ENCODE measurements at regions not wholly inside any gene's neighbourhood (a gene's known extent, or its start where the extent isn't known, plus 50 kb on each side); places are given as distances from the start of the nearest gene placed in this dataset.
"Not testable (repeated sequence)": the region's sequence is repeated elsewhere in the genome, so short reads cannot be mapped to it uniquely, and the experiment has no call there.

DNA sequence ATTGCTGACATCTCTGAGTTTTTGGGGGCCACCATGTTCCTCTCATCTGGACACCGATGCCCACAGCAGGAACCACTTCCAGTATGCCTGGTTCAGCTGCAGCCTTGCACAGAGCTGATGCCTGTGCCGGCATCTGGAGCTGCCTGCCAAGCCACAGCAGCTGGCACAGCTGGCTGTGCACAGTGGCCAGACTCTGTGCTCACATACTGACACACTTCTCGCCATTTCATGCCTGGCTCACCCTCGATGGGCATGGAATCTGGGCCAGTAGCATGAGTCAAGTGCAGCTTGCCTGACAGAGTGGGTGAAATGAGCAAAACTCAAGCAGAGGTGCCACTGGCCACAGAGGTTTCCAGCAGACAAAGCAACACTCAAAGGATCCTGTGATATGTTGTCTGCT lies 863.4 kb downstream of the DNAH5 start:
- FAIRE-seq (no peak), DNase-seq (ENCODE audit: low spot score) (no peak)

- not testable (repeated sequence) for DNase-seq (ENCODE audit: low spot score); FAIRE-seq
Observed at GRCh38 chr5:13072936-13073335, 871.6 kb downstream of the DNAH5 start.

GRCh38 chr5:13063088-13063487 lies 881.4 kb downstream of the DNAH5 start:
- FAIRE-seq (no peak), DNase-seq (ENCODE audit: low spot score) (no peak)

GRCh38 chr5:13045897-13046551 lies 898.5 kb downstream of the DNAH5 start:
- FAIRE-seq = no peak

DNA sequence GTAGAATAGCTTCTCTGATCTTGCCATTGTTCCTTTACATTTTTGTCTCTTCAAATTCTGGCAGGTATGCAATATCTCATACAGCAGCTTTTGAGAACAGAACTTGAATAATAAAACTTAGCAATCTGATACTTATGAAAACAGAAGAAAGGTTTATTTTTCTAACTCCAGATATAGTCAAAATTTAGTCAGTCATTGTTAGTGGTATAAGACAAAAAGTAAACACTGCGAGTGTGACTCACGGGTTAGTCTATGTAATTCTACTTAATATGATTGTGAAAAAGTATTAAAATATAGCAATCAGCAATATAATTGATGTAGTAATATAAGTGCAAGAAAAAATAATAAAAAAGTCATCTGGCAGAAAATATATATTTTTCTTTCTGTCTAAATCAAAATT lies 910.4 kb downstream of the DNAH5 start:
- FAIRE-seq (no peak), DNase-seq (ENCODE audit: low spot score) (no peak)

More at GRCh38 chr5:13045897-13046551, 898.5 kb downstream of the DNAH5 start:
- DNase-seq (ENCODE audit: low spot score) = no peak

- DNase-seq (ENCODE audit: low spot score) (no peak), FAIRE-seq (no peak)
Observed at GRCh38 chr5:13029211-13029610, 915.3 kb downstream of the DNAH5 start.

DNA sequence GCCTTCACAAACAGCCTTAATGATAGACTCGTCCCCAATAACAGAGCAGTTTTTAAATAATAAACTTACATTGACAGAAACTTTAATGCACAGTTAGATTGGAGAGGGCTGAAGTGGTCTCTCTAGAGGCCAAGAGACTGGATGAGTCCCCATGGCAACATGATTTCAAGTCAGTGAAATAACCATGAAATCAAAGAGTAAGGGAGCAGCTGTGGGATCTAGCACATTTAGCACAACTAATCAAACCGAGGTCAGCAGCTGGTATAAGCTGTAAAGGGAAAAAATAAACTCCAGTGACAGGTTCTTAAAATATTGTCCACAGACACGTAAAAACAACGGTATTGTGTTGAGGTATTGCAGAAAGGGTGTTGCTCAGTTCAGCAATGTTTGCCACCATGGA lies 916.6 kb downstream of the DNAH5 start:
- FAIRE-seq (no peak), DNase-seq (ENCODE audit: low spot score) (no peak)

DNA sequence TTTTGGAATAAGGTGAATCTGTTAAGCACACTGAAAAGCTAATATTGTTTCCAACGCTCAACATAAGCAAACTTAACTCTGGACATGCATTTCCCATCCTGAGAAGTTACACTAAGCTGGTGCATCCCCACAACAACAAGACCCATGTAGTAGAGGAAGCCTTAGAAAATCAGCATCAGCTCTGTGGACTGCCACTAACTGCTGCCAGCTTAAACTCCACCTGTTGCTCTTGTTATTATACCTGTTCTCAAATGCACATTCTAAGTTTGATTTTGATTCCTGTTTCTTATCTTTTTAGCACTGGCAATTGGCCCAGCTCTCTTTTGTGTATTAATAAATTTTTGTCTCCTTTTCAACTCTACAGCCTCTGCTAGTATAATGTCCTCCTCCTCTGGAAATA lies 924.8 kb downstream of the DNAH5 start:
- DNase-seq (ENCODE audit: low spot score) (no peak), FAIRE-seq (no peak)

GRCh38 chr5:13003457-13003856 lies 941.0 kb downstream of the DNAH5 start:
- DNase-seq (ENCODE audit: low spot score) (no peak), FAIRE-seq (no peak)

GRCh38 chr5:12999667-13000066 lies 944.8 kb downstream of the DNAH5 start:
- no peak for FAIRE-seq
- DNase-seq (ENCODE audit: low spot score) = no peak

- DNase-seq (ENCODE audit: low spot score) = no peak
- FAIRE-seq = no peak
Observed at GRCh38 chr5:12985142-12985541, 959.3 kb downstream of the DNAH5 start.

GRCh38 chr5:12974856-12975255 lies 969.6 kb downstream of the DNAH5 start:
- DNase-seq (ENCODE audit: low spot score) = no peak
- FAIRE-seq = no peak

DNA sequence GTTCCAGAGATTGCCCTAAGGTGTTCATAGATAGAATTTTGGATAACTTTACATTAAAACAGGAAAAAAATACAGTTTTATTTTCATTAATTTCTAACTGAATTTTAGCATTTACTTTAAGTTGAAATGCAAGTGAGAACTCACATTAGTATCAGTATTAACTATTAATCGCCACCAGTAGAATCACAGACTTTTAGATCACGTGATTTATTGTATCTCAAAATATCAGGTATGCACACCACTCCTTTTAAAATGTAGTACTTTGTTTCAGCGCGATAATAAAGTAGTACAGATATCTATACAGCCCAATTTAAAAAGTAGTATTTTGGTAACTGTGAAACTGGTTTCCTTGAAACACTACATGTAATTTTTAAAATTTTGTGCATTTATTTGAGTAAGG lies 978.7 kb downstream of the DNAH5 start:
- FAIRE-seq (no peak), DNase-seq (ENCODE audit: low spot score) (no peak)

GRCh38 chr5:12959713-12960112 lies 984.8 kb downstream of the DNAH5 start:
- FAIRE-seq = peak; percentile 30
- no peak for DNase-seq (ENCODE audit: low spot score)

- FAIRE-seq (no peak), DNase-seq (ENCODE audit: low spot score) (no peak)
Observed at GRCh38 chr5:12952409-12952808, 992.1 kb downstream of the DNAH5 start.

DNA sequence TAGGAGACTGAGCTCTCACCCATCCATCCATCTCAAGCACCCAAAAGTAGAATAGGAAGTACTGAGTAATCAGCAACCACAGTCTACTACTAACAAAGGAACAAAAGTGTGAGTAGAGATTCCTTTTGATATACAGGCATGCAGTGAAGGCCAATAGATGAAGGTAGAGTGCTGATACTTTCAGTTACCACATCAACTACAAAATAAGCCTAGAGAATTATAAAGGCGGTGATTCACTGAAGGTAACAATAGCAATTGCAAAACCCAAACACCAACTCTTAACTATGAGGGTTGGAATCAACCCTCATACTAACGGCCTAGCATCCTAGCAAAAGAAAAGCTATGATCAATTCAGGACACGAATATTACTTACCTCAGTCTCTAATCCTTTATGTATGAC lies 992.6 kb downstream of the DNAH5 start:
- FAIRE-seq = no peak

GRCh38 chr5:12947379-12947778 lies 997.1 kb downstream of the DNAH5 start:
- no peak for FAIRE-seq
- DNase-seq (ENCODE audit: low spot score) = no peak

More for the DNA sequence above, 992.6 kb downstream of the DNAH5 start:
- no peak for DNase-seq (ENCODE audit: low spot score)

DNA sequence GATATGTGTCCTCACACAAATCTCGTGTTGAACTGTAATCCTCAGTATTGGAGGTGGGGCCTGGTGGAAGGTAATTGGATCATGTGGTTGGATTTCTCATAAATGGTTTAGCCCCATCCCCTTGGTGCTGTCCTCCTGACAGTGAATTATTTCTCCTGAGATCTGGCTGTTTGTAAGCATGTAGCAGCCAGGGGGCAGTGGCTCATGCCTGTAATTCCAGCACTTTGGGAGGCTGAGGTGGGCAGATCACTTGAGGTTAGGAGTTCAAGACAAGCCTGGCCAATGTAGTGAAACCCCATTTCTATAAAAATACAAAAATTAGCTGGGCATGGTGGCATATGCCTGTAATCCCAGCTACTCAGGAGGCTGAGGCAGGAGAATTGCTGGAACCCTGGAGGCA lies 999.0 kb downstream of the DNAH5 start:
- not testable (repeated sequence) for DNase-seq (ENCODE audit: low spot score); FAIRE-seq

DNA sequence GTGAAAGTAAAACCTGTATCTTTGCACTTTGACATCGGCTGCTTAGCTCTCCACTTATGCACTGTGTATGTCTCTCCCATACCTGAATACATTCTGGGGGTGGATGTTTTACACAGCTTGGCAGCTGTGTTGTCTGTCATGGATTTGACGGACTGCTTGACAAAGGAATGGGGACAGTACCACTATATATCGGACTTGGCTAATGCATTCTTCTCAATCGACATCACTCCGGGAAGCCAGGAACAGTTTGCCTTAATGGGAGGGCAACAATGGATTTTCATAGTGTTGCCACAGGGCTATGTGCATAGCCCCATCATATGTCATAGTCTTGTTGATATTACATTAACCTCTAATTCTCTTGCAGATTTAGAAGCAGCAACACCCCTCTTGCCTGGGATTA lies 1008.3 kb downstream of the DNAH5 start:
- peak; percentile 85 for FAIRE-seq

DNA sequence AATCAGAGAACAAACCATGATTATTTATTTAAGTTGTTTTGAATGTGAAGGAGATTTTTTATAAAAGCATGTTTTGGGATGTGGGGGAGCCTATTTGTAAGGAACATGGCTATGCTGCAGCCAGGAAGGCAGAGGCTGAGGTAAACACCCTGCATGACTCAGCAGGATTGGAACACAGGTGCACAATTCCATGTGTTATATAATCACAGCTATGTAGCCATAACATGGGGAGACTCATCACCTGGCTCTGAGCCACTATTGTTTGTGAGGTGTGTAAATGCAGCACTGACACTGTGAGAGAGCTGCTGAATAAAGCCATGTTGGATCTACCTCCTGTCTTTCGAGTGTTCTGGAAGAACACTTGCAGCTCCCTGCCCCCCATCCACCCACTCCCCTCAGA lies 1009.8 kb downstream of the DNAH5 start:
- DNase-seq (ENCODE audit: low spot score) (peak; percentile 59), FAIRE-seq (peak; percentile 90)

More for the DNA sequence above, 1008.3 kb downstream of the DNAH5 start:
- DNase-seq (ENCODE audit: low spot score) = no peak

GRCh38 chr5:12920527-12920926 lies 1016.3 kb upstream of the CTNND2 start:
- no peak for FAIRE-seq
- no peak for DNase-seq (ENCODE audit: low spot score)

DNA sequence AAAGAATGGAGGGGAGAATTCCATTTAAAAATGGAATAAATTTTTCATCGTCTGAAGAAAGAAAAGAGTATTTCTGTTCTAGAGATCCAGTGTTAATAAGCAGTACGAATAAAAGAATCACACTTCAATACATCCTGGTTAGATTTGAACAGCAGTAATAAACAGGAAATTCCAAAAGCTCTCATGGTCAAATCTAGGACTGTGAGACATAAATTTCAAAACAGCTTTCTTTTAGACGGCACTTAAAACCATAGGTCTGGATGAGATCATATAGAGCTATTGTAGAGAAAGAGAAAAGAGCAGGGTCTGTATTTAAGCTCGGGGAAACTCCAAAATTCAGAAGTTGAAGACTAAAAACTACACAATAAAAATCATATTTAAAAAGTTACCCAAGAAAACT lies 1006.9 kb upstream of the CTNND2 start:
- FAIRE-seq = no peak
- no peak for DNase-seq (ENCODE audit: low spot score)

- DNase-seq (ENCODE audit: low spot score) (no peak), FAIRE-seq (no peak)
Observed at GRCh38 chr5:12910641-12911040, 1006.4 kb upstream of the CTNND2 start.

- FAIRE-seq (peak; percentile 66), DNase-seq (ENCODE audit: low spot score) (no peak)
Observed at GRCh38 chr5:12902611-12903010, 998.4 kb upstream of the CTNND2 start.

Data from urothelium cell line (cell line).